CD1c-positive myeloid dendritic cell (primary cell): ENCODE measurements at regions not wholly inside any gene's neighbourhood (a gene's known extent, or its start where the extent isn't known, plus 50 kb on each side); places are given as distances from the start of the nearest gene placed in this dataset.
"Not testable (repeated sequence)": the region's sequence is repeated elsewhere in the genome, so short reads cannot be mapped to it uniquely, and the experiment has no call there.

Experiments
- DNase-seq: peaks from one replicate; pipeline ENCODE4 v3.0.0-alpha.2; 2016; ENCODE audit errors: extremely low spot score

GRCh38 chr20:5492937-5493336 lies 117.9 kb downstream of the GPCPD1 start:
- DNase-seq: no peak

- DNase-seq: no peak
Measured at GRCh38 chr20:5491455-5491854, 119.4 kb downstream of the GPCPD1 start.

- no peak for DNase-seq
Measured at GRCh38 chr20:5489601-5490000, 121.2 kb downstream of the GPCPD1 start.

- DNase-seq: no peak
Measured at GRCh38 chr20:5488823-5489222, 122.0 kb downstream of the GPCPD1 start.

- DNase-seq: no peak
Measured at GRCh38 chr20:5486377-5487054, 124.3 kb downstream of the GPCPD1 start.

- DNase-seq: no peak
Measured at GRCh38 chr20:5484926-5485325, 125.9 kb downstream of the GPCPD1 start.

- no peak for DNase-seq
Measured at GRCh38 chr20:5484346-5484745, 126.5 kb downstream of the GPCPD1 start.

- DNase-seq: no peak
Measured at GRCh38 chr20:5482791-5483190, 128.0 kb downstream of the GPCPD1 start.

- DNase-seq: no peak
Measured at GRCh38 chr20:5481872-5482271, 128.9 kb downstream of the GPCPD1 start.

GRCh38 chr20:5480824-5481600 lies 129.8 kb downstream of the GPCPD1 start:
- DNase-seq: no peak

GRCh38 chr20:5474646-5475550 lies 135.9 kb downstream of the GPCPD1 start:
- no peak for DNase-seq

GRCh38 chr20:5471866-5472265 lies 138.9 kb downstream of the GPCPD1 start:
- DNase-seq: not testable (repeated sequence)

- no peak for DNase-seq
Measured at GRCh38 chr20:5471368-5471767, 139.4 kb downstream of the GPCPD1 start.

- DNase-seq: no peak
Measured at GRCh38 chr20:5470943-5471342, 139.9 kb downstream of the GPCPD1 start.

- DNase-seq: no peak
Measured at GRCh38 chr20:5470458-5470857, 140.3 kb downstream of the GPCPD1 start.

- no peak for DNase-seq
Measured at GRCh38 chr20:5469111-5469510, 141.7 kb downstream of the GPCPD1 start.

- no peak for DNase-seq
Measured at GRCh38 chr20:5467086-5467485, 143.7 kb downstream of the GPCPD1 start.

- no peak for DNase-seq
Measured at GRCh38 chr20:5465604-5465927, 145.2 kb downstream of the GPCPD1 start.

- DNase-seq: no peak
Measured at GRCh38 chr20:5464901-5465603, 145.8 kb downstream of the GPCPD1 start.

- no peak for DNase-seq
Measured at GRCh38 chr20:5463007-5463686, 146.4 kb upstream of the PROKR2 start.

- DNase-seq: not testable (repeated sequence)
Measured at GRCh38 chr20:5453745-5454144, 137.0 kb upstream of the PROKR2 start.
